ENCODE measurements at regions not wholly inside any gene's neighbourhood (a gene's known extent, or its start where the extent isn't known, plus 50 kb on each side); places are given as distances from the start of the nearest gene placed in this dataset.
"Not testable (repeated sequence)": the region's sequence is repeated elsewhere in the genome, so short reads cannot be mapped to it uniquely, and the experiment has no call there.

GRCh38 chr5:120254385-120254784 is 209.7 kb upstream of the PRR16 start:
- no peak for DNase-seq

DNA sequence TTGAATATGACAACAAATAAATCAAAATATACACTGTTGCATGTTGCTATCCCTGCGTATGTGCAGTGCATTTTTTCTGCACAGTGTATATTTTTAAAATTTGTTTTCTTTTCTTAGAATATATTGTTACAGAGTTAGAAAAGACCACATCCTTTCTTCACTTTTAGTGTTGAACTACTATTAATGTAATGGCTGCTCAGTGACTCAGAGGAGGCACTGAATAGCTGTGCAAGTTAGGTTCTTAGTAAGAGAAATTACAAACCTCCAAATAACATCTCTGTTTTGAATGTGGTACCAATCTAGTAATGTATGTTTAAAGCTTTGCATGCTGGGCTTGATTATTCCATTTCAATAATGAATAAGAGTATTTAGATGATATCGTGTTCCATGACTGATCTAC is 208.9 kb upstream of the PRR16 start:
- no peak for DNase-seq

DNA sequence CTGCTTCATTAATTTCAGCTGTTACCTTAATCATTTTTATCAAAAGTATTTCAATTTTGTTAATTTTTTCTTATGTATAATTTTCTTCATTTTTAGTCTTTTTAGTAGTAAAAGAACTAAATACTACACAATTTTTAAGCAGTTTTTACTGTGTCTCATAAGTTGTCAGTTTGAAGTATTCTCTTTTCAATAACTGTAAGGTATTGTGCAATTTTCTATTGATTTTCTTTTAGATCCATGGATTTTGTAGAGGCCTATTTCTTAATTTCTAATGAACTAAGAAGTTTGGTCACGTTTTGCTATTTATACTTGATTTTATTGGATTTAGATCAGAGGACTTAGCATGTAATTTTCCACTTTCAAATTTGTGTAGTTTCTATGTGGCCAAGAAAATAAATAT is 207.7 kb upstream of the PRR16 start:
- DNase-seq, result no peak

DNA sequence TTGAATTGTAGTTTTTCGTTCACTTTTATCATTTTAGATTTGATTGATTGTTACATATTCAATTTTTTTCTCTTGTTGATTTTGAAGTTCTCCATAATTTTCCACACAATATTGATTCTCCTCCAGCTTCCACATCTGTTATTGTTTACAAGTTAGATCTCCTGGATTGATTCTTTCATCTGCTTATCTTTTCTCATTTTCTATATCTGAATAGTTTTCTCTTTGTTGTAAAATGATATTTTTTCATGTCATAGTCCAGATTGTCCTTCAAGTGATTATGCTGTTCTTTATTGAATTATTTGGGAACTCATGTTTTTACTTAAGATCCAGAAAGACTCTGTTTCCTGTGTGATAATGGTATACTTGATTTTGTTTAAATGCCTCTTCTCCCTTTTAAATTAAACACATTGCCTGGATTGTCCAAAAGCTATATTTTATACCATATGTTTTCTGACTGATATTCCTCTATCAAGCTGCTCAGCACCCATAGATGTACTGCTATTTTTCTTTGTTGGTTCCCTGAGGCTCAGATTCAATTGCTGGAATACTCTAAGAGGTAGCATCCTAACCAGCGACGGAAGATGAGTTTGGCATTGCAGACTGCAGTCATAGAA is 206.6 kb upstream of the PRR16 start:
- no peak for DNase-seq

- peak; percentile 81 for DNase-seq
Measured at GRCh38 chr5:120258123-120258522, 206.0 kb upstream of the PRR16 start.

DNA sequence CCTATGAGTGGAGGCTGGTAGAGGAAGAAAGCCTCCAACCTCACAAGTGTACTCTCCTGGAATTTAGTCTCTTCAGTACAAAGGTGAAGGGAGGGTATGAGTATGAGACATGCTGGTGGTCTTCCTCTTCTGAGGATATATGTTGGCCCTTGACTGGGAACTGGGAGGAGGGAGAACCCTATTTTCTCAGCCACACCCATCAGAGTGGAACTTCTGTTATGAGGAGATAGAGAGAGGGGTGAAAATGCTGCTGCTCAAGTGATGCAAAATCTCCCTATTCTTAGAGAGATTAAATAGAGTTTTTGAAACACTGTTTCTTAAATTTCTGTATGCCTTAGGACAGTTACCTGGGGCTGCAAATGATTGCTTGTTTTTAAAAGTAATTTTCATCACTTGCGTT is 203.4 kb upstream of the PRR16 start:
- DNase-seq, result peak; percentile 64

GRCh38 chr5:120270498-120270897 is 193.6 kb upstream of the PRR16 start:
- DNase-seq, result no peak

DNA sequence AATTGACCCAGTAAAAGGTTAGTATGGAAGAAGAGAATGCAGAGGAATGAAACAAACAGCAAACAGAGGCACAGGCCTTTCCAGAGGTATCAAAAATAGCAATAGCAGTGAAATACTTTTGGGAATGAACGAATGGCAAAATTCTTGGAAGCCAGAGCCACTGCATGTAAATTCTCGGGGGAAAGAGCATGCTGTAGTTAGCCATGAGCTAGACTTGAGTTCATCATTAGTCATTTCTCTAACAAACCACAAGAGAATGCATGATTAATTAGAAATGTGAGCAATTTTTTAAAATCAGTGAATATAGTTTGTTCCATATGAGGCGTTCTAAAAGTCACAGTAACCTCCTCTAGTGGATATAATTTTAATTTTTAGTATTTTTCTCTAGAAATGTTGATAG is 170.3 kb upstream of the PRR16 start:
- DNase-seq, result no peak

- no peak for DNase-seq
Measured at GRCh38 chr5:120297616-120298015, 166.5 kb upstream of the PRR16 start.

DNA sequence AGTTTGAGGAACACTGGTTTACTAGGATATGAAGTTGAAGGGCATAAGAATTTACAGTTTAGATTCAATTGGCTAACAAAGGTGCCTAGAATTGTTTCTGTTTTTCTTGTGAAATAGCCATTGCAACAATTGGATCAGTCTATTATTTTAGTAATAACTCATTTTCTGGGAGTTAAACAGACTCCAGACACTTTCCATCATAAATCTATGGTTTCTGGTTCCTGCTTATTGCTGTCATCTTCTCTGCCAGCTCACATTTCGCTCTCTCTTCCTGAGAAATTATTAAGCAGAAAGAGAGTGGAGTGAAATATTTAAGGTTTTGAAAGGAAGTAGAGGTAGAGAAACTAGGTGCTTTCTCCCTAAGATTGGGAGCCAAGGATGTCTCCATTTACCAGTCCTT is 165.1 kb upstream of the PRR16 start:
- no peak for DNase-seq

GRCh38 chr5:120304663-120305062 is 159.4 kb upstream of the PRR16 start:
- DNase-seq, result peak; percentile 42

DNA sequence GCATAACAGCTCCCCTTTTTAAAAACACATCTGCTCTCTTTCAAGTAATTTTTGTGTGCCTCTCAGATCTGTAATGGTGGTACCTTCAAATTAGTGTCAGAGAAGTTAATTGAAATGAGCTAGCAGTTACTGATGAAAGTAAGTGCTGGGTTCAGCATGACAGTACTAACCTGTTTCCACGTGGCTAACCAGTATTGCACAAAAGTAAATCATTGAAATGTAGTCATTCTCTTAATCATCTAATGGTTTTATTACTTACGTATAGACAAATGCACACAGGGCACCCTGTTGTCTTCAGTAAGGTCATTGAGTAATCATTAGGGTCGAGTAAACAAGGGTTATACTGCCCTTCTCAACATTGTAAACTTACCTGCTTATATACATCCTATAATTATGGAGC is 157.8 kb upstream of the PRR16 start:
- DNase-seq, result no peak

- DNase-seq, result no peak
Measured at GRCh38 chr5:120314191-120314590, 149.9 kb upstream of the PRR16 start.

DNA sequence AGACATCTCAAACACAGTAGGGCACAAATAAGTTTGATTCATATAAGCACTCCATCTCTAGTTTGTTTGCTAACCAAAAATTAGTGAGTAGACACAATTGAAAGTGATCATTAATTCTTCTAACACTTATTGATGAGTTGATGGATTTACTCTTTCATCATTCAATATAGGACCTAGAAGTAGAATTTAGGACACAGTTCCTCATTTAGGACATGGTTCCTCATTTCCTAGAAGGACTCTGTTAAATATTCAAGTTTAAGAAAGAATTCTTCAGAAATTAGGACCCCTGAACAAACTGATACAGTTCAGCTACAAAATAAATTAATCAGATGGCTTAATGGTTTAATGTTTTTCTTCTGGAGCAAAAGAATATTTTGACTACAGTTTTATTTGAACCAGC is 143.5 kb upstream of the PRR16 start:
- no peak for DNase-seq

DNA sequence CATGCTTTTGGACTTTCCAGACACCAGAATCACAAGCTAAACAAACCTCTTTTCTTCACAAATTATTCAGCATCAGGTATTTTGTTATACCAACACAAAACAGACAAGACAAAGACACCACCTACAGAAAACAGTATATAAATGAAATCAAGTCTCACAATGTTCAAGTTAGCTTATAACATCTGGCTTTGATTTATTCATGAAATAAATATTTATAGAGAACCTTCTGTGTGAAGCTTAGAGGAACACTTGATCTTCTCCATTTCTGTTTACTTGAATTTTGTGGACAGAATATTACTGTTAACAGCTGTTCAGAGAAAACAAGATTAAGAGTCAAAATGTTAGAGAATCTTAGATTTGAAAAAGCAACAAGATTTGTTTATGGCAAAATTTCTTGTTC is 137.4 kb upstream of the PRR16 start:
- DNase-seq, result no peak

GRCh38 chr5:120327180-120327579 is 136.9 kb upstream of the PRR16 start:
- peak; percentile 8 for DNase-seq

- DNase-seq, result no peak
Measured at GRCh38 chr5:120329095-120329494, 135.0 kb upstream of the PRR16 start.

DNA sequence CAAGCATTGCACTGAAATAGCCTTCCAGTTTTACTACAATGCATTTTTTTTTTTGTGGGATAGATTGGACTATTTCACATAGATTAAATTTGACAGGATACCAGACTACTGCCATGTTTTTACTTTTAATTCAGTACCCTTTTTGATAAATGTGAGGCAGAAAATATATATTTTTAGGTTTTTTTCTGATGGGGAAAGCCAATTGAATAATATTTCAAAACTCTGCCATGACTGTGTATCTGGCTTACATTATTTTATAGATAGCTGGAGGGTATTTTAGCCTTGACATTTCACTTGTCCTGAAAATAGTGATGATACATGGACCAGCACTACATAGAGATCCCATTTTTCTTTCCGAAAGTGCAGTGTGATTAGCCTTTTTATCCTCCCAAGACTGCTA is 133.5 kb upstream of the PRR16 start:
- DNase-seq, result no peak

DNA sequence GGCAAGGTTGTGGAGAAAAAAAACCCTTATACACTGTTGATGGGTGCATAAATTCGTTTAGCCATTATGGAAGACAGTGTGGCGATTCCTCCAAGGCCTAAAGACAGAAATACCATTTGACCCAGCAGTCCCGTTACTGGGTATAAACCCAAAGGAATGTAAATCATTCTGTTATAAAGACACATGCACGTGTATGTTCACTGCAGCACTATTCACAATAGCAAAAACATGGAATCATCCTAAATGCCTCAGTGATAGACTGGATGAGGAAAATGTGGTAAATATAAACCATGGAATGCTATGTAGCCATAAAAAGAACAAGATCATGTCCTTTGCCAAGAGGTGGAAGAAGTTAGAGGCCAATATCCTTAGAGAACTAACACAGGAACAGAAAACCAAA is 119.9 kb upstream of the PRR16 start:
- DNase-seq, result no peak

DNA sequence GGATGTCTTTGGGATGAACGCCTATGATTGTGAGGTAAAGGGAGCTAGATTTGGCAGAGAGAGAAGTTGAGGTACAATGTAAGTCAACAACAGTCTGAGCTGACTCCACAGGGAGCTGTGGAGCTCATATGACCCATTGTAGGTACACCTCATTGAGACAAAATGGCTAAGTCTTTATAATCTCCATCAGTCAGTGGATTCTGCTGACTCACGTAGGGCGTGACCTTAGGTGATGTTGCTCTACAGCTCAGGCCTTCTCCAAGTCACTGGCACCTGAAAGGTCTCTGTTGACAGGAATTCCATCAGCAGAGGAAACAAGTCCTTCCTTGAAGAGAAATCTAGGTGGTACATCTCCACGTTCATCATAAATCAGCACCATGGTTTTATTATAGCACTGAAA is 118.2 kb upstream of the PRR16 start:
- no peak for DNase-seq

- DNase-seq, result not testable (repeated sequence)
Measured at GRCh38 chr5:120351071-120351470, 113.0 kb upstream of the PRR16 start.

DNA sequence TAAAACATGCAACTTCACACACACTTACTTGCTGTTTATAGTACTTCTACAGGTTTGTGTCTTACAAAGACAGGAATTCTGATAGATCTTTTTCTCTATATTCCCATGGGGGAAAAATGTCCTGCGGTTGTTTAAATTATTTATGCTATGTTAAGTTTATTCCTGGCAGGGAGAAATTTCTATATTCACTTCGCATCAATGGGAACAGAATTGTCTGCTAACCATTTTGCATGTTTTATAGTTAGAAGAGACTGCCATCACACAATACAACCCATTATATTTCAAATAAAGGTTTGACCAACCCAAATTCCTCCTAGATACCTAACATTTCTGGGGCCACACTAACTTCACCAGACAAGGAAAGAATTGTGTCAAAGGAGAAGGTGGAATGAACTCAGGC is 110.0 kb upstream of the PRR16 start:
- DNase-seq, result no peak

- no peak for DNase-seq
Measured at GRCh38 chr5:120358949-120359348, 105.2 kb upstream of the PRR16 start.

DNA sequence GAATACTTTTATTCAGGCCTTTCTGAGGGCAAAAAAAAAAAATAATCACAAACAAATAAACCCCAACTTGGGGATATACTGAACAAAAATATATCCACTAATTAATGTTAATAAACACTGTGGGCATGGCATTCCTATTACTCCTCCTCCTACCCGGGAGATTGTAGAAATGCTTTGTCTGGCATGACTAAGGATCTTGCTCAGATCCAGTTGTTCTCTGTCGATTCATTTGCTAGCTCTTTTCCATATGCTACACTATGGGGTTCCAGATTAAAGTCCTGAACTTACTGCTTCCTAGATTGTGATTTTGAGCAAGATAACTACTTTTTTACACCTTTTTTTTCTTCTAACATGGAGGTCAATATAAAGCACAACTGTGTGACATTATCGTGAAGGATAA is 102.2 kb upstream of the PRR16 start:
- no peak for DNase-seq

DNA sequence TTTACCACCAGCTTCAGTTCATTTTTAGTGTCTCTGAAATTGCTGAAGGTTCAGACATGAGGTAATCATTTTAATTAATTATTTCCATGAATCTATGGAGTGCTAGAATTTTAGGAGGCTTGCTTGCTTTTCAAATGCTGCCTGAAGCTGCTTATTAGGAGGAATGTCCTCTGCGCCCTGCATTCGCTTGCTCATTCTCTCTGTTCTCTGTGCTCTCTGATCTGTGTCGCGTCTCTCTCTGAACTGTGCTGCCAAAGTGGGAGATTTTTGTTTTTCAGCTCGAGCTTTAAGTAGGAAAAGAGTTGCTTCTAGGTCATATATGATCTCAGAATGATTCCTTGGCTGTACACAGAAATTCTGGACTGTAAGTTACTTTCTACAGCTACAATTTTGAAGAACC is 101.7 kb upstream of the PRR16 start:
- DNase-seq, result no peak

Measured in hematopoietic multipotent progenitor cell treated with erythropoietin and hydrocortisone succinate and interleukin-3 and kit ligand, for 4 days (in vitro differentiated cells).